Heart left ventricle (tissue), 13 donors: ENCODE measurements at regions not wholly inside any gene's neighbourhood (a gene's known extent, or its start where the extent isn't known, plus 50 kb on each side); places are given as distances from the start of the nearest gene placed in this dataset.

Experiments used
- CTCF ChIP-seq, 12 donors: fragments of 200-600 bp; sonication (generic) in 4 of 12; IDR thresholded peaks; one replicate each; pipeline versions ENCODE4 v1.5.0 to v1.8.0; 2018 to 2022; ENCODE audit warnings: antibody characterized with exemption in 12 of 12, mild to moderate bottlenecking in 5 of 12
- POLR2A ChIP-seq, 2 donors: fragments of 450-650 bp; IDR thresholded peaks; one replicate each; pipeline ENCODE4 v1.6.1; 2017; ENCODE audit warnings: antibody characterized with exemption in 2 of 2, mild to moderate bottlenecking in 2 of 2, moderate library complexity in 2 of 2
- donor health status: ischemic (EF 13 %, LVEDD 7.1; RV severe dilation, severe dysfunction).
- donor health status: DM: no; HTN: yes; CAD: no.
- donor health status: DM: no; HTN: no; CAD: no.
- donor health status: ischemic (EF 25% LVEDD 6.9; RV normal size, moderate dysfunction).
- donor health status: ischemic (EF 25% LVEDD 5.7; RV mildly dilated, moderate dysfunction).
- donor health status: ischemic (EF 35%, LVEDD 5.7; RV mildly dilated, moderate dysfunction).
- donor health status: nonischemic (EF 11% LVEDD 7.7; RV severe dilation, severe dysfunction).
- donor health status: DM: yes; HTN: yes; CAD: no.
- donor health status: PGD.
- donor health status: ischemic (EF 29% LVEDD 5.4; RV normal size, mild dysfunction).
- donor health status: nonischemic (EF 23%, LVEDD 6.1; RV moderate dilation, normal function).

- no peak for TF ChIP-seq CTCF (IDR thresholded peaks at IDR 0.05)
- TF ChIP-seq POLR2A (IDR thresholded peaks at IDR 0.05): no peak
Measured at GRCh38 chr2:222798528-222798927, 62.3 kb upstream of the ACSL3 start.
